Activated CD4-positive, alpha-beta memory T cell treated with anti-CD3 and anti-CD28 coated beads, Interleukin-2, amount 10 ng/mL, durations not matched to agents 7 days and 5 days (primary cell): ENCODE measurements at regions not wholly inside any gene's neighbourhood (a gene's known extent, or its start where the extent isn't known, plus 50 kb on each side); places are given as distances from the start of the nearest gene placed in this dataset.
"Not testable (repeated sequence)": the region's sequence is repeated elsewhere in the genome, so short reads cannot be mapped to it uniquely, and the experiment has no call there.

ENCODE experiments used
- CTCF ChIA-PET: fragments of 350-600 bp; sonication (Branson Sonifier 250); formaldehyde crosslinking; loops from one replicate; lab custom pipeline; 2021; ENCODE audit warnings: antibody characterized with exemption, inconsistent platforms; lab: Charles Lee
- POLR2A ChIA-PET: fragments of 350-600 bp; sonication (Branson Sonifier 250); formaldehyde crosslinking; loops from one replicate; lab custom pipeline; 2021; ENCODE audit warnings: antibody characterized with exemption; lab: Charles Lee
- DNase-seq: peaks from one replicate; pipeline ENCODE4 v3.0.0-alpha.2; 2020
- H3K27ac Mint-ChIP-seq: one replicate; pipeline ENCODE4 v1.8.0; 2021; ENCODE audit warnings: mild to moderate bottlenecking, mixed read lengths
- H3K27me3 Mint-ChIP-seq: one replicate; pipeline ENCODE4 v1.8.0; 2021; ENCODE audit warnings: mixed read lengths
- H3K36me3 Mint-ChIP-seq: one replicate; pipeline ENCODE4 v1.8.0; 2021; ENCODE audit warnings: low read depth, mixed read lengths
- H3K4me1 Mint-ChIP-seq: one replicate; pipeline ENCODE4 v1.8.0; 2021; ENCODE audit warnings: mixed read lengths
- H3K4me3 Mint-ChIP-seq: one replicate; pipeline ENCODE4 v1.8.0; 2021; ENCODE audit warnings: mild to moderate bottlenecking, mixed read lengths
- H3K9me3 Mint-ChIP-seq: one replicate; pipeline ENCODE4 v1.8.0; 2021; ENCODE audit warnings: mixed read lengths

DNA sequence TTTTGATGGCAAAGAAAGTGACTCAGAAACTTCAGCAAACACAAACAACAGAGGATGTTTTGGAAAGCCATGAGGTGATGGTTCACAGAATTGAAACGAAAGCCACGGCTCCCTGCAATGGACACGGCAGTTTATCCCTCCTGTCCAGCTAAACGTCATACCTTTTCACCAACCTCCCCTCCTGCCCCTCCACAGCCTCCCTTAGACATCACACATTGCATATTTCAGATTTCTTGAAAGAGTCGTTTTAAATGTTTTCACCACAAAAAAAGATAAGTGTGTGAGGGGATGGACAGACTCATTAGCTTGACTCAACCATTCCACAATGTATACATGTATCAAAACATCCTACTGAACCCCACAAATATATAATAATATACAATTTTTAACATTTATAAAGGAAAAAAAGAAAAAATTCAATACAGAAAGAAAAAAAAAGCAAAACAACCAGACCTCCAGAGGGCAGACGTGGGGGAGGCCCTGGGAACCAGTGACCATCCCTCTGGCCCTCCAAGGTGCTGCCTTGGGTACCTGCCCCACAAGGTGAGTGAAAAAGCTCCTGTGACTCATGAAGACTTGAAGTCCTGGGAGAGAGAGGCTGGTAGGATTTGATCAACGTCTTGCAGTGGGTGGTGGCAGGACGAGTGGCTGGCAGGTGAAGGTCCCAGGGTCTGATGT lies 117.2 kb upstream of the THBS2 start:
- no peak for DNase-seq
- ChIA-PET POLR2A (no interaction called here), CTCF (no interaction called here)
- H3K9me3 Mint-ChIP-seq: peaks cover 9% of the 10 kb centered on the region
- H3K4me1 Mint-ChIP-seq: no peaks in the 10 kb centered on the region
- H3K27ac Mint-ChIP-seq: no peak overlapping the region
- no peaks in the 10 kb centered on the region for H3K36me3 Mint-ChIP-seq
- H3K27me3 Mint-ChIP-seq: no peaks in the 10 kb centered on the region
- no peak overlapping the region for H3K4me3 Mint-ChIP-seq

GRCh38 chr6:169370054-169370453 lies 116.4 kb upstream of the THBS2 start:
- no peak overlapping the region for H3K4me3 Mint-ChIP-seq
- POLR2A ChIA-PET: no interaction called here
- DNase-seq: no peak

GRCh38 chr6:169368200-169368599 lies 114.6 kb upstream of the THBS2 start:
- ChIA-PET CTCF (no interaction called here), POLR2A (no interaction called here)
- peaks cover 4% of the 10 kb centered on the region for H3K9me3 Mint-ChIP-seq
- H3K4me3 Mint-ChIP-seq: no peak overlapping the region
- no peak overlapping the region for H3K27ac Mint-ChIP-seq
- H3K36me3 Mint-ChIP-seq: no peaks in the 10 kb centered on the region
- DNase-seq: no peak
- no peaks in the 10 kb centered on the region for H3K4me1 Mint-ChIP-seq
- H3K27me3 Mint-ChIP-seq: no peaks in the 10 kb centered on the region

More at GRCh38 chr6:169370054-169370453, 116.4 kb upstream of the THBS2 start:
- CTCF ChIA-PET: no interaction called here
- H3K4me1 Mint-ChIP-seq: no peaks in the 10 kb centered on the region
- no peaks in the 10 kb centered on the region for H3K27me3 Mint-ChIP-seq
- H3K36me3 Mint-ChIP-seq: no peaks in the 10 kb centered on the region
- no peak overlapping the region for H3K27ac Mint-ChIP-seq
- peaks cover 9% of the 10 kb centered on the region for H3K9me3 Mint-ChIP-seq

DNA sequence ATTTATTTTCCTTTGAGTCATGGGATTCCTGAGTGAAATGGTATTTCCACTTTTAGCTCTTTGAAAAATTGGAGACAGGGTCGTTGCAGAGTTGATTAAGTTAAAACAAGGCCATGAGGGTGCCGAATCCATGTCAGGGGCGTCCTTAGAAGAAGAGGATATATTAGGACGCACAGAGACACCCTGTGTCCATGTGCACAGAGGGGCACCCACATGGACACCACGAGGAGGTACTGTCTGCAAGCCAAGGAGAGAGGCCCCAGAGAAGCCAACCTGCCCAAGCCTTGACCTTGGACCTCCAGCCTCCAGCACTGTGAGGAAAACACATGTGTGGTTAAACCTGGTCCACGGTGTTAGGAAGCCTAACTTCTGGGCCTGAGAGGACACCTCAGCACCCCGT lies 113.9 kb upstream of the THBS2 start:
- ChIA-PET POLR2A (no interaction called here), CTCF (no interaction called here)
- DNase-seq: no peak
- Mint-ChIP-seq H3K4me3 (no peak overlapping the region), H3K9me3 (peaks cover 4% of the 10 kb centered on the region), H3K4me1 (no peaks in the 10 kb centered on the region), H3K27me3 (no peaks in the 10 kb centered on the region), H3K27ac (no peak overlapping the region), H3K36me3 (no peaks in the 10 kb centered on the region)

DNA sequence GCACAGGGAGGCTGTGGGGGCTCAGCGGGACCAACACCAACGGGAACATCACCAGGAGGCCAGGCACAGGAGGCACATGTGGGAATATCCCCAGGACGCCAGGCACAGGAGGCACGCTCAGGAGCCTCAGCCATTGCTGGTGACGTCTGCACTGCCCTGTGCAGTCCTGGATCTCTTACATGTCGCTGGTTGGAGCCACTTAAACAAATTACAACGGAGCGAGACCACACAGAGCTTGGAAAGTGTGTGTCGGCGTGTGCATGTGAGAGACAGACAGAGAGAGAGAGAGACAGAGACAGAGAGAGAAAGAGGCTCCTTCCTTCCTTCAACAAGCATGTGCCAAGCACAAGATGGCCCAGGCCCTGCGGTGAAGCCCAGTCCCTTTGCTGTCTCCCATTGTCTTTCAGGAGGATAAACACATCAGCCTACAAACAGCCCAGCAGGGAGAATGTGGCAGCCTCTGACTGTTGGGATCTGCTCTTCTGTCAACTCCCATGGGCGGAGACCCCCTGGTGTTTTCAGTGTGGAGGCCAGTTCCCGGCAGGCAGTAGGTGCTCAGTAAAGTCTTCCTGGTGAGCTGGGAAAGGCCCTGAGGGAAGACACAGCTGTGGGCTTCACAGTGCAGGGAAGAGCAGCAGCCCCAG lies 112.7 kb upstream of the THBS2 start:
- no peaks in the 10 kb centered on the region for H3K4me1 Mint-ChIP-seq
- no peak overlapping the region for H3K4me3 Mint-ChIP-seq
- peaks cover 4% of the 10 kb centered on the region for H3K9me3 Mint-ChIP-seq
- CTCF ChIA-PET: no interaction called here
- no peaks in the 10 kb centered on the region for H3K27me3 Mint-ChIP-seq
- DNase-seq: no peak
- no peak overlapping the region for H3K27ac Mint-ChIP-seq
- no peaks in the 10 kb centered on the region for H3K36me3 Mint-ChIP-seq
- POLR2A ChIA-PET: no interaction called here

DNA sequence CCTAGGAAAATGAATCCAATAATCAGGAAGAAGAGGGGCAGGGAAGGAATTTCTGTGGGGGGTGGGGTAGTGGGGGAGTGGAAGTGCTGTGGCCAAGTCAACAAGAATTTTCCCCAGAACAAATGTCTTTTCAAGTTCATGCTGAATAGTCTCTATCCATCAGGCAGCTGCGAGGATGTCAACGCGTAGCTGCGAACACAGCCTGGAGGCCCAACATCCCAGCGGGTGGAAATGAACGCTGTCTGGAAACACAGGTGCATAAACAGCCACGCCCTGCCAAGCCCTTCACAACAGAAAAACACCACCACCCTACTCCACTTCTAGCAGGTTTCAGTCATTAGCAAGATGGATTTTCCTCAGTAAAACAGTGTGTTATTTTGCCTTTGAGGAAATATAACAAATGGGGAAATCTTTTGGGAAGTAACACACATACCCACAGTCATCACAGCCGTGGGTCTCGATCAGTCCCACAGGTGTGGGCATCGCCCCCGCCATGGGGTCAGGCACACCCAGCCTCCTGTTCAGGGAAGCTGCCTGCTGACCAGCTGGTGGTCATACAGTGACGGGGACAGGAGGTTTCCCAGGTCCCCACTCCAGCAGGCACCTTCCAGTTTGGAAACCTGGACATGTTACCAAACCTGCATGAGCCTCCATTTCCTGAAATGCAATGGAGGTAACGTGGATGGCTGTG lies 112.1 kb upstream of the THBS2 start:
- POLR2A ChIA-PET: no interaction called here
- no peaks in the 10 kb centered on the region for H3K4me1 Mint-ChIP-seq

GRCh38 chr6:169363590-169363989 lies 109.9 kb upstream of the THBS2 start:
- Mint-ChIP-seq H3K36me3 (no peaks in the 10 kb centered on the region), H3K27me3 (no peaks in the 10 kb centered on the region), H3K4me1 (no peaks in the 10 kb centered on the region), H3K4me3 (no peak overlapping the region), H3K27ac (no peak overlapping the region), H3K9me3 (peaks cover 4% of the 10 kb centered on the region)
- ChIA-PET CTCF (no interaction called here), POLR2A (no interaction called here)
- no peak for DNase-seq

More for the DNA sequence above, 112.1 kb upstream of the THBS2 start:
- H3K36me3 Mint-ChIP-seq: no peaks in the 10 kb centered on the region
- no peak overlapping the region for H3K4me3 Mint-ChIP-seq
- peaks cover 4% of the 10 kb centered on the region for H3K9me3 Mint-ChIP-seq
- H3K27me3 Mint-ChIP-seq: no peaks in the 10 kb centered on the region
- H3K27ac Mint-ChIP-seq: no peak overlapping the region
- DNase-seq: no peak
- CTCF ChIA-PET: no interaction called here

DNA sequence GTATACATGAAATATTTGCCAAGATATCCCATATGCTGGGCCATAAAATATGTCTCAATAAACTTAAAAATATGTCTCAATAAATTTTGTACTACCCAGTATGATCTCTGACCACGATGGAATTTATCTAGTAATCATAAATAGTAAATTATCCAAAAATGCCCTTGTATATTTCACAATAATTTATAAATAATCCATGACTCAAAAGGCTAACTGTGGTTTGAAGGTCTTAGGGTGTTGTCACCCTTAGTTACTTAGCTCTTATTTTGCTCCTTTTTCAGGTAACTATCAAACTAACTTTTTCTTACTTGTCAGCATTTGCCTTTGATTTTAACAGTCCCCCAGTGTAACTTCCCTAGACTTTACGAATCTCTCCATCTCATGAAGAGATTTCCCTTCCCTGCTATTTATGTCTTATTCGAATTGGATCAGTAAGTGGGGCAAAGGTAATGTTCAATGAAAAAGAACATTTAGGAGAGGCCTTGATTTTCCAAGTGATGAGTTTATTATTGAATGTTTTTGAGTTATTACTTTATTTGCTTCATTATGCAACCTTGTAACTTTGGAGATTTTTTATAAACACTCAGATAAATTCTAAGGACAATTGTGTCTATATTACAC lies 109.0 kb upstream of the THBS2 start:
- no peak overlapping the region for H3K27ac Mint-ChIP-seq
- ChIA-PET POLR2A (no interaction called here), CTCF (no interaction called here)
- no peaks in the 10 kb centered on the region for H3K36me3 Mint-ChIP-seq
- DNase-seq: no peak
- no peaks in the 10 kb centered on the region for H3K4me1 Mint-ChIP-seq
- peaks cover 4% of the 10 kb centered on the region for H3K9me3 Mint-ChIP-seq
- no peaks in the 10 kb centered on the region for H3K27me3 Mint-ChIP-seq
- no peak overlapping the region for H3K4me3 Mint-ChIP-seq

DNA sequence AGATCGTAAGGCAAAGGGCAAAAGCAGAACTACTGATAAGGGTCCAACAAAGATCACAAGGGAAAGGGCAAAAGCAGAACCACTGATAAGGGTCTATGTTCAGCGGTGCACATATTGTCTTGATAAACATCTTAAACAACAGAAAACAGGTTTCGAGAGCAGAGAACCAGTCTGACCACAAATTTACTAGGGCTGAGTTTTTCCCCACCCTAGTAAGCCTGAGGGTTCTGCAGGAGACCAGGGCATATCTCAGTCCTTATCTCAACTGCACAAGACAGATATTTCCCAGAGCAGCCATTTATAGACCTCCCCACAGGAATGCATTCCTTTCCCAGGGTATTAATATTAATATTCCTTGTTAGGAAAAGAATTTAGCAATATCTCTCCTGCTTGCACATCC lies 101.4 kb upstream of the THBS2 start:
- H3K27ac Mint-ChIP-seq, DNase-seq, CTCF ChIA-PET, H3K27me3 Mint-ChIP-seq, H3K9me3 Mint-ChIP-seq, POLR2A ChIA-PET, H3K36me3 Mint-ChIP-seq, H3K4me1 Mint-ChIP-seq, H3K4me3 Mint-ChIP-seq: not testable (repeated sequence)

- Mint-ChIP-seq H3K4me3 (no peak overlapping the region), H3K27ac (no peak overlapping the region), H3K27me3 (peaks cover 4% of the 10 kb centered on the region), H3K36me3 (no peaks in the 10 kb centered on the region), H3K9me3 (no peaks in the 10 kb centered on the region), H3K4me1 (no peaks in the 10 kb centered on the region)
- ChIA-PET POLR2A (no interaction called here), CTCF (no interaction called here)
- DNase-seq: no peak
These were observed 91.5 kb upstream of the THBS2 start for GRCh38 chr6:169345146-169345545.

DNA sequence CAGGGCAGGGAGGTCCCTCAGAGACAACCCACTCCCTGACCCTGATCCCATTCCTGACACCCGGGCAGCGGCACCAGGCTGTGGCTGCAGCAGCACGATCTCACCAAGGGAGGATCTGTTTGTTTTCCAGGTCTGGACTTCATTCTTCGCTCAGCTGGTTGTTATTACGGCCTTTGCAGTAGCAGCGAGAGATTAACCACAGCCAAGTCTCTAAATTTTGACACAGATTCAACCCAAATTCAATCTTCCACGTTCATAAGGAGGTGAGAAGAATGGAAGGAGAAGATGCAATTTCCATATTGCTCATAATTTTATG lies 91.1 kb upstream of the THBS2 start:
- Mint-ChIP-seq H3K36me3 (no peaks in the 10 kb centered on the region), H3K4me1 (no peaks in the 10 kb centered on the region), H3K9me3 (no peaks in the 10 kb centered on the region), H3K27me3 (peaks cover 3% of the 10 kb centered on the region), H3K27ac (no peak overlapping the region), H3K4me3 (no peak overlapping the region)
- no peak for DNase-seq
- ChIA-PET POLR2A (no interaction called here), CTCF (no interaction called here)

DNA sequence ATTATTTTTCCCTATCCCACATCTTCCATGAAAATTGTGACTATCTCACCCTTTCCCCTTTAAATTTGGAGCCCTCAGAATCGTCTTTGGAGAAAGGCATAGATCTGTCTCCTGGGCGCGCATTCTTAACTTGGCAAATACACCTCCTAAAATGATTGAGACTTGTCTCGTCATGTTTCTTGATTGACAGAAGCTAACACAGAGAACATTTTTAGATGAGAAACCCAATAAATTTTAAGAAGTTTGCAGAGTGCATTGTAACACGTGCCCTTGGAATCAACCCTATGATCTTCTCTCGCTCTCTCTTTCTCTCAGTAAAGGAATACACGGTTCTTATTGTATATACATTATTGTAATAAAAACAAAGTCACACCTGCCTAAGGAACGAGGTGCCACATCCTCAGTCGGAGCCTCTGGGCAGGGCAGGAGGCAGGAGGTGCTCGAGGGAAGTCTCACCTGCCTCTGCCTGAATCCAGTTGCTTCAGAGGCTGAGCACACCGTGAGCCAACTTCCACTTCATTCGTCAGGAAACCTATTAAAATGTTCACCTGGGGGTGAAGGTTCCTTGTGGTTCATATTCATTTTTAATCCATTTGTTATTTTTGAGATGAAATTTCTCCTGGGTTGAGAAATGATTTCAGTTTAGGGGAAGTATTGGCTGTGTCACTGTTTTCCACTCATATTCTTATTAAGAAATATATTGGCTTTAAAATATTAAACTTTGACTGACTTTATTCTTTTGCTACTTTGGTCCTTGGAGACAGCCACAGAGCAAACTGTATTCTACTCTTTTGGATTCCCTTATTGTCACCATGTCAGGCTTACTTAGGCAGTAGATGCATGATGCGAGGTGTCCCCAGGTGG lies 90.5 kb upstream of the THBS2 start:
- no peaks in the 10 kb centered on the region for H3K4me1 Mint-ChIP-seq
- no peaks in the 10 kb centered on the region for H3K36me3 Mint-ChIP-seq
- H3K27ac Mint-ChIP-seq: no peak overlapping the region
- ChIA-PET CTCF (no interaction called here), POLR2A (no interaction called here)
- no peak for DNase-seq
- H3K27me3 Mint-ChIP-seq: no peaks in the 10 kb centered on the region
- no peak overlapping the region for H3K4me3 Mint-ChIP-seq
- H3K9me3 Mint-ChIP-seq: no peaks in the 10 kb centered on the region

GRCh38 chr6:169342710-169343109 lies 89.1 kb upstream of the THBS2 start:
- ChIA-PET POLR2A (no interaction called here), CTCF (no interaction called here)
- Mint-ChIP-seq H3K4me3 (no peak overlapping the region), H3K9me3 (no peaks in the 10 kb centered on the region), H3K27ac (no peak overlapping the region), H3K36me3 (no peaks in the 10 kb centered on the region), H3K4me1 (no peaks in the 10 kb centered on the region), H3K27me3 (no peaks in the 10 kb centered on the region)
- DNase-seq: no peak
